Keratinocyte (primary cell): ENCODE measurements at regions not wholly inside any gene's neighbourhood (a gene's known extent, or its start where the extent isn't known, plus 50 kb on each side); places are given as distances from the start of the nearest gene placed in this dataset.

Experiments used
- DNase-seq: peaks from one replicate; pipeline ENCODE4 v3.0.0-alpha.2; 2011; ENCODE audit warnings: low read depth, missing footprints, low spot score
- FAIRE-seq: peaks from 2 replicates; lab custom pipeline; 2011; peaks lifted over from hg19 to GRCh38; lab: Jason Lieb, UNC
- H2AFZ ChIP-seq: 2 replicates; pipeline ENCODE4 v1.6.0; 2012; ENCODE audit warnings: low read length, control low read depth, inconsistent platforms; ENCODE audit not compliant: control insufficient read depth
- H3K27ac ChIP-seq: 2 replicates; pipeline ENCODE4 v1.5.1; 2011; ENCODE audit warnings: low read length; ENCODE audit not compliant: control insufficient read depth, insufficient read depth
- H3K27me3 ChIP-seq: 3 replicates; pipeline ENCODE4 v1.6.0; 2011; ENCODE audit warnings: low read length; ENCODE audit not compliant: control insufficient read depth, insufficient read depth; ENCODE audit errors: extremely low read depth
- H3K36me3 ChIP-seq, 2 experiments: 2 replicates in 1 of 2; 3 replicates in 1 of 2; pipeline ENCODE4 v1.5.1; 2011; ENCODE audit warnings: low read length in 2 of 2, mild to moderate bottlenecking in 1 of 2; ENCODE audit not compliant: control insufficient read depth in 2 of 2, insufficient read depth in 2 of 2; ENCODE audit errors: extremely low read depth in 1 of 2
- H3K4me1 ChIP-seq: 3 replicates; pipeline ENCODE4 v1.5.1; 2011; ENCODE audit warnings: low read length; ENCODE audit not compliant: control insufficient read depth, insufficient read depth; ENCODE audit errors: extremely low read depth
- H3K4me2 ChIP-seq: 3 replicates; pipeline ENCODE4 v1.6.0; 2011; ENCODE audit warnings: low read depth, low read length; ENCODE audit not compliant: control insufficient read depth, insufficient read depth; ENCODE audit errors: extremely low read depth
- H3K4me3 ChIP-seq, 3 experiments: fragments of 200-600 bp in 1 of 3; sonication (generic) in 1 of 3; 2 replicates in 2 of 3; 3 replicates in 1 of 3; pipeline ENCODE4 v1.5.1; 2011 to 2016; ENCODE audit warnings: low read length in 3 of 3, mild to moderate bottlenecking in 3 of 3, control low read depth in 2 of 3, inconsistent platforms in 1 of 3, low read depth in 1 of 3, mixed read lengths in 1 of 3, mixed run types in 1 of 3, moderate library complexity in 1 of 3; ENCODE audit not compliant: control insufficient read depth in 2 of 3, insufficient read depth in 2 of 3; ENCODE audit errors: extremely low read depth in 1 of 3
- H3K79me2 ChIP-seq: 2 replicates; pipeline ENCODE4 v1.6.0; 2012; ENCODE audit warnings: low read length; ENCODE audit not compliant: control insufficient read depth, insufficient read depth
- H3K9ac ChIP-seq: 3 replicates; pipeline ENCODE4 v1.6.0; 2011; ENCODE audit warnings: low read length; ENCODE audit not compliant: control insufficient read depth, insufficient read depth; ENCODE audit errors: extremely low read depth
- H3K9me1 ChIP-seq: 3 replicates; pipeline ENCODE4 v1.6.0; 2011; ENCODE audit warnings: low read length; ENCODE audit not compliant: control insufficient read depth, insufficient read depth; ENCODE audit errors: extremely low read depth
- H3K9me3 ChIP-seq: 2 replicates; pipeline ENCODE4 v1.5.1; 2012; ENCODE audit warnings: low read depth, low read length; ENCODE audit not compliant: control insufficient read depth
- H4K20me1 ChIP-seq: 3 replicates; pipeline ENCODE4 v1.6.0; 2011; ENCODE audit warnings: low read length; ENCODE audit not compliant: control insufficient read depth, insufficient read depth; ENCODE audit errors: extremely low read depth
- CTCF ChIP-seq, 3 experiments: IDR thresholded peaks in 1 of 3; conservative IDR thresholded peaks in 1 of 3; optimal IDR thresholded peaks in 1 of 3; 2 replicates in 2 of 3; 3 replicates in 1 of 3; pipeline versions ENCODE3 to v1.5.1; 2011; ENCODE audit warnings: low read length in 3 of 3, mild to moderate bottlenecking in 3 of 3, moderate library complexity in 2 of 3, control low read depth in 1 of 3, inconsistent platforms in 1 of 3; ENCODE audit not compliant: insufficient read depth in 2 of 3; ENCODE audit errors: extremely low read depth in 1 of 3
- EZH2 ChIP-seq: IDR thresholded peaks from one replicate; pipeline ENCODE4 v1.6.1; 2012; ENCODE audit warnings: inconsistent platforms, mild to moderate bottlenecking, low read length, moderate library complexity
- dilution Hi-C: fragments of 300-500 bp; cut with MboI; formaldehyde crosslinking; loops from one replicate; pipeline ENCODE4 v1.7.0; 2020; ENCODE audit warnings: low sequenced_read_pairs; ENCODE audit not compliant: extremely low pct_ligation_motif_present

- H3K4me2 ChIP-seq: no peak overlapping the region
- no peaks in the 10 kb centered on the region for H3K36me3 ChIP-seq
- no peaks in the 10 kb centered on the region for H3K4me1 ChIP-seq
- H3K27ac ChIP-seq: no peak overlapping the region
- H3K9ac ChIP-seq: no peak overlapping the region
- FAIRE-seq: no peak
- no peaks in the 10 kb centered on the region for H3K9me3 ChIP-seq
- H3K4me3 ChIP-seq: no peak overlapping the region
- dilution Hi-C loops: loop anchor here (10.0 kb wide), 1 partner anchor 62 kb away; no protein-coding TSS in a partner anchor
- no peaks in the 10 kb centered on the region for H3K79me2 ChIP-seq
- H3K9me1 ChIP-seq: no peaks in the 10 kb centered on the region
- H2AFZ ChIP-seq: no peak overlapping the region
- H3K27me3 ChIP-seq: no peaks in the 10 kb centered on the region
- no peak for DNase-seq
- H4K20me1 ChIP-seq: no peaks in the 10 kb centered on the region
- TF ChIP-seq EZH2: no peak
- no peak for TF ChIP-seq CTCF (optimal IDR thresholded peaks at IDR 0.05 in 1 of 3, IDR thresholded peaks at IDR 0.05 in 1 of 3, conservative IDR thresholded peaks at IDR 0.05 in 1 of 3; ENCODE audit: extremely low read depth in 1 of 3, insufficient read depth in 2 of 3, low read length in 3 of 3)
These were observed 144.2 kb upstream of the RNF32 start for GRCh38 chr7:156496363-156496769.

- Histone ChIP-seq H3K9me1 (no peaks in the 10 kb centered on the region), H3K27me3 (no peaks in the 10 kb centered on the region), H3K36me3 (no peaks in the 10 kb centered on the region), H3K4me3 (no peak overlapping the region), H3K79me2 (no peaks in the 10 kb centered on the region), H3K4me2 (no peak overlapping the region), H3K9ac (no peak overlapping the region), H2AFZ (no peak overlapping the region), H4K20me1 (no peaks in the 10 kb centered on the region), H3K4me1 (no peaks in the 10 kb centered on the region), H3K27ac (no peak overlapping the region), H3K9me3 (no peaks in the 10 kb centered on the region)
- no peak for TF ChIP-seq EZH2
- no peak for DNase-seq
- dilution Hi-C loops: loop anchor here (10.0 kb wide), 1 partner anchor 60 kb away; no protein-coding TSS in a partner anchor
- no peak for FAIRE-seq
These were observed 145.6 kb upstream of the RNF32 start for GRCh38 chr7:156494960-156495359.

- no peak for TF ChIP-seq EZH2
- TF ChIP-seq CTCF (optimal IDR thresholded peaks at IDR 0.05 in 1 of 3, IDR thresholded peaks at IDR 0.05 in 1 of 3, conservative IDR thresholded peaks at IDR 0.05 in 1 of 3; ENCODE audit: extremely low read depth in 1 of 3, insufficient read depth in 2 of 3, low read length in 3 of 3): no peak
- no peaks in the 10 kb centered on the region for H3K79me2 ChIP-seq
- H3K4me3 ChIP-seq: no peak overlapping the region
- no peaks in the 10 kb centered on the region for H3K9me3 ChIP-seq
- no peaks in the 10 kb centered on the region for H3K36me3 ChIP-seq
- H3K27ac ChIP-seq: no peak overlapping the region
- H3K9ac ChIP-seq: no peak overlapping the region
- H3K4me2 ChIP-seq: no peak overlapping the region
- H2AFZ ChIP-seq: no peak overlapping the region
- no peaks in the 10 kb centered on the region for H3K9me1 ChIP-seq
- no peaks in the 10 kb centered on the region for H3K27me3 ChIP-seq
- H3K4me1 ChIP-seq: no peaks in the 10 kb centered on the region
- dilution Hi-C loops: loop anchor here (10.0 kb wide), 1 partner anchor 59 kb away; no protein-coding TSS in a partner anchor
- no peak for DNase-seq
- no peaks in the 10 kb centered on the region for H4K20me1 ChIP-seq
- no peak for FAIRE-seq
These were observed 146.6 kb upstream of the RNF32 start for GRCh38 chr7:156493942-156494341.
